Spleen (tissue), 7 donors: ENCODE measurements at regions not wholly inside any gene's neighbourhood (a gene's known extent, or its start where the extent isn't known, plus 50 kb on each side); places are given as distances from the start of the nearest gene placed in this dataset.

Experiments used
- CTCF ChIP-seq, 11 experiments: fragments of 200-600 bp in 7 of 11; fragments of 450-650 bp in 4 of 11; sonication (generic) in 4 of 11; IDR thresholded peaks in 8 of 11; conservative IDR thresholded peaks in 3 of 11; 1 replicate in 7 of 11; 2 replicates in 4 of 11; pipeline versions ENCODE4 v1.4.0 to v1.8.0; 2016 to 2021; ENCODE audit warnings: antibody characterized with exemption in 11 of 11, inconsistent platforms in 4 of 11, mild to moderate bottlenecking in 1 of 11
- POLR2A ChIP-seq, 3 donors: fragments of 450-650 bp; IDR thresholded peaks; one replicate each; pipeline ENCODE4 v1.5.1; 2017; ENCODE audit warnings: antibody characterized with exemption in 3 of 3, mild to moderate bottlenecking in 1 of 3
- POLR2AphosphoS5 ChIP-seq, 3 donors: sonication (generic); formaldehyde crosslinking; IDR thresholded peaks; one replicate each; pipeline ENCODE4 v1.5.1; 2017; ENCODE audit warnings: antibody characterized with exemption in 3 of 3
- donor health status: DM: no; HTN: no; CAD: no; lungs with moderate emphysema.
- donor health status: DM: no; HTN: no; CAD: no.
- donor health status: DM: no; HTN: no; CAD: no.

GRCh38 chr20:61054411-61054810, 197.7 kb upstream of the CDH4 start:
- TF ChIP-seq CTCF (IDR thresholded peaks at IDR 0.05 in 8 of 11, conservative IDR thresholded peaks at IDR 0.05 in 3 of 11) (no peak), POLR2A (IDR thresholded peaks at IDR 0.05) (no peak), POLR2AphosphoS5 (IDR thresholded peaks at IDR 0.05) (no peak)
